NCI-H146 (cell line): ENCODE measurements at regions not wholly inside any gene's neighbourhood (a gene's known extent, or its start where the extent isn't known, plus 50 kb on each side); places are given as distances from the start of the nearest gene placed in this dataset.

Experiments used
- DNase-seq: peaks from one replicate; lab custom pipeline; 2025; lab: John Stamatoyannopoulos, UW

DNA sequence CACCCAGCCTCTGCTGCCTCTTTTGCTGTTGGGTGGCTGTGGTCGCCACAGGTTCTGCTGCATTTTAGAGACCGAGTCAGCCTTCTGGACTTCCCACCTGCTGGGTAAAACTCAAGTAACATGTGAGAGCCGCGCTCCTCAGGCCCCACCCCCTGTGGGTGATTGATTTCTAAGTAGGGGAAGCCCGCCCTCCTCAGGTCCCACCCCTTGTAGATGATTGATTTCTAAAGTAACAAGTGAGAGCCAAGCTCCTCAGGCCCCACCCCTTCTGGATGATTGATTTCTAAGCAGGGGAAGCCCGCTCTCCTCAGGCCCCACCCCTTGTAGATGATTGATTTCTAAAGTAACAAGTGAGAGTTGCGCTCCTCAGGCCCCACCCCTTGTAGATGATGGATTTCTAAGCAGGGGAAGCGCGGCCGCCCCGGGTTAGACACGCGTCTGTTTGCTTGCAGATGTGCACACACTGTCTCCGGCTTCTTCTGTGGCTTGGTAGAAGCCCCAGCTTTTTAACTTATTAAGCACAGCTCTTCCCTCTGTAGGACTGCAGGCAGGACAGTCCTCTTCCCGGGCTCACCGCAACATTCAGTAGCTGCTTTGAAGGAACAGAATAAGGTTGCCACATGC, 83.4 kb downstream of the FAM43A start:
- peak; percentile 98 for DNase-seq

DNA sequence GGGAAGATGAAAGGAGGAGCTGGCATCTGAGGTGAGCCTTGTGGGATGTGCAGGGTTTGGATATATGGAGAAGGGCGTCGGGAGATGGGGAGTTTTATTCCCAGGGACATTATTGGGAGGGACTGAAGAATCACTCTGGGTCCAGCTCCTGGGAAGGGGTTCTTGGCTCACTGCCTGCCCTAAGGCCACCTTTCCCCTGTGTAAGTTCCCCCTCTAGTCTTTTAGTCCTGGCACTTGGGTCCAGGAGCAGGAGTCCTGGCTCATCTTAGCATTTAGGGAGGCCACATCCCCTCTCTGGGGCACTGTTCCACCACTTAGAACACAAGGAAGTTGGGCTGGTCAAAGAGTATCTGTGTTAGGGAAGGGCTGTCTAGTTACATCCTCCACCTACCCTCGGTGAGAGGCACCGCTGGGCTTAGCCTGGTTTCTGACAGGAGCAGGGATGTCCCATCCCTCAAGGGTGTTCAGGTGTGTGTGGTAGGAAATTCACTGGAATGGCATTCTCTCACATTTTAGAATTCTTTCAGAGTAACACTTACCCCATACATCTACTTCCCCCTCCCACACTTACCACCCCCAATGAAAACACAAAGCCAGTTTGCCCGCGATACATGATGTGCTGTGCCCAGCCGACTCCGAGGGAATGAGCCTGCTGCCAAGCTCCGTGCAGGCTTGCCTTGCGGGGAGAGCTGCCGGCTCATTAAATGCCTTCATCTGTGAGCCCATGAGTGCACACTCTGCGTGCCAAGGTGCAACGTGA, 86.7 kb downstream of the FAM43A start:
- no peak for DNase-seq

DNA sequence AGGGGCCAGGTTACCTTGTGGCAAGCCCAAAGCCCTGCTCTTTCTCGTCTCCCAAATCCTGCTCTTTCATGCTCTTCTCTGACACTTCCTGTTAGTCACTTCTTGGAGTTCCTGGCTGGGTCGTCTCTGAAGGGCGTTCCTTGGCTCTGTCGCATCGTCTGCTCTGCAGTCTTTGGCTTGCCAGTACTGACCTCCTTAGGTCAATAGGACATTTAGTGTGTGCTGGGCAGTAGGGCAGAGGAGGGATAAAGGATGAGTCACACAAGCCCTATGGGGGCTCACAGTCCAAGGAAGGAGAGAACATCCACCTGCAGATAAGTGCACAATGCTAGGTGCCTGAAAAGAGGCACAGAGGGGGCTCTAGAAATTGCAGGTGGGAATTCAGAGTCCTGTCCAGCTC, 87.5 kb downstream of the FAM43A start:
- DNase-seq = no peak

DNA sequence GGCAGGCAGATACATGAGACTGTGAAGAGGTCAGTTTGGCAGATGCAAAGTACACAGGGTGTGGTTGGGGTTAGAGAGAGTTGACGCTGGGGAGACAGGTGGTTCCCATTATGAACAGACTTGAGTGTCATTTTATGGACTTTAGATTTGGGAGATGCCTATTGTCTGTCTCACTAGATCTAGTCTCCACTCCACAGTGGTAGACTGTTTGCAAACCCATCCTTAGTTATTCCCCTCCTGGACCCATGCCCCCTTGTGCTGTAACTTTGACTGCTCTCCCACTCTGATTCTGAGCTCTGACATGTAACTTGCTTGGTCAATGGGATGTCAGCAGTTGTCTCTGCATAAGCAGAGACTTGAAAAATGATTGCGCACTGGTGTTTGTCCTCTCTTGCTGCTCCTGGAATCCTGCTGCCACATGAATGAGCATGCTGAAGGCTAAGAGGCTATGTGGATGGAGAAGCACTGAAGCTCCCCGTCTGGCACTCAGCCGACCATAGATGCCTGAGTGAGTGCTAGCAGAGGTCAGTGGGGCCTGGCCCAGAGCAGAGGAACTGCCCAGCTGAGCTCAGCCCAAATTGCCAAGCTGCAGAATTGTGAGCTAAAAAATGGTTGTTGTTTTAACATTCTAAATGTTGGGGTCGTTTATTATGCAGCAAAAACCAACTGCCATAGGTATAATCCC, 88.2 kb downstream of the FAM43A start:
- no peak for DNase-seq

DNA sequence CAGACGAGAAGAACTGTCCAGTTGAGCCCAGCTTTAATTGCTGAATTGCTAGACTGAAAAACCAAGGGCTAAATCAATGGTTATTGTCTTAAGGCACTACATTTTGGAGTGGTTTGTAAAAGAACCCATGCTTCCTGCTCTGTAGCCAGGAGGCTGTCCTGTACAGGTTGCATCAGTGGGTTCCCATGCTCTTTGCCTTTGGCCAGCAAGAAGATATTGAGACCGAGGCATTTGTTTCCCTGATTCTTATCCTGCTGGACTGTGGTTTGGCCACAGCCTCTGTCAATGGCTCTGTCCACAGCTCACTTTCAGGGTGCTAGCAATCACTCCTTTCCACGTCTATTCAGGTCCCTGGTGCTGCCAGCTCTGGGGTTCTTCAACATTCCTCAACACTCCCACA, 89.6 kb downstream of the FAM43A start:
- no peak for DNase-seq

DNA sequence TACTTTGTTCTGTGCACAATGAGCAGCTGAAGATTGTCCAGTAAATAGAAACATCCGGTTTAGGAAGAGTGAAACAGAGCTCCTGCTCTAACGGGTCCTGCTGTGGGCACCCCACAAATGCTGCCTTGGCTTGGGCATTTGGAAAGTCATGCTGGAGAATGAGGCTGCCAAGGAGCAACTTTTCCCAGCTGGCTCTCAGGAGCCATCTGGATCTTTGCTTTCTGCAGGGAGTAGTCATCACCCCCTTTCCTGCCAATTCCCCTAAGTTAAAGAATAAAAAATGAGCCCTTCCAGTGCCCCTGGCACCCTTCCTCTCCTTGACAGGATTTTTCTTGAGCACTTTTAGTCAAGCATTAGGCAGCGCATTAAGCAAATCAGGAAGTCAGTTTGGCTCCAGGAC, 90.0 kb downstream of the FAM43A start:
- DNase-seq = no peak

DNA sequence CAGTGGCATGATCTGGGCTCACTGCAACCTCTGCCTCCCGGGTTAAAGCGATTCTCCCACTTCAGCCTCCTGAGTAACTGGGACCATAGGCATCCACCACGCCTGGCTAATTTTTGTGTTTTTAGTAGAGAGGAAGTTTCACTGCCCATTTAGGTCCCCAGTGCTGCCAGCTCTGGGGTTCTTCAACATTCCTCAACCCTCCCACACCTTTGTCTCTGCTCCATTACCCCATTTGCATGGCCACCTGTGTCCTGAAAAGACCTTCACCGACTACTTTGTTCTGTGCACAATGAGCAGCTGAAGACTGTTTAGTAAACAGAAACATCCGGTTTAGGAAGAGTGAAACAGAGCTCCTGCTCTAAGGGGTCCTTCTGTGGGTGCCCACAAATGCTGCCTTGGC, 92.0 kb downstream of the FAM43A start:
- DNase-seq = no peak

DNA sequence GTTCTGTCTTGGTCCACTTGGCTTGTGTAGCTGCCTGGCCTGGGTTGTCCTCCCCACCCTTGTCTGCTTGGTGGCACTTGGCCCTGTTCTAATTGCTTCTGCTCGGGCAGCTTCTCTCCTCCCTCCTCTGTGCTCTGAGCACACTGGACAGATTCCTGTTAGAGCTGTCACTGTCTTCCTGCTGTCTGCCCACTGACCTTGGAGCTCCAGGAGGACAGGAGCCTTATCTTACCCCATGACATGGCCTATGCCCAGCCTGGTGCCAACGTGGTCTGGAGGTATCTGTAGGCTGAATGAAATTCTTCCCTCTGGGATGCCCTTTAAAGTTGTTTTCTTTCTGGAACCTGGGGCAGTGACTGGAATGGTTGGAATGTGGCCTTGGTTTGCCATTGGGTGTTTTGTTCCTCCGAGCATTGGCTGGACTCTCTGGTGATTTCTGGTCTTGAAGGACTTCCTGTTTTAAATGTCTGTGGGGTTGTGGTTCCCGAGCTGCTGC, 94.1 kb downstream of the FAM43A start:
- no peak for DNase-seq

DNA sequence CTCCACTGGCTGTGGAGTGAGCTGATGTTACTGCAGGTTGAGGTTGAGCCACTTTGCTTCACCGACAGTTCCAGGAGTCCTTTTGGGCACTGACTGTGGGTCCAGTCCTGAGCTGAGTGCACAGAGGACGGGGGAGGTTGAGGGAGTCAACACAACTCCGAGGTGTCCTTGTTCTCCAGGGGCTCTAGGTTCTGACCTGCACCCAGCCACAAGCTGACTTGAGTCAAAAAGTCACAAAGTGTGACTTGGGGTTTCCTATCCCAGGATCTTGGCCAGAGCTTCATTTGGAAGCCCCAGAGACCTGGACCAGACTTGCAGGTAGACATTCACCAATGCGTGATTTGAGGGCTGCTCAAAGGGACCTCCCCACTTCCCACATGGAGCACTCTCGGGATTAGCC, 95.0 kb downstream of the FAM43A start:
- no peak for DNase-seq

DNA sequence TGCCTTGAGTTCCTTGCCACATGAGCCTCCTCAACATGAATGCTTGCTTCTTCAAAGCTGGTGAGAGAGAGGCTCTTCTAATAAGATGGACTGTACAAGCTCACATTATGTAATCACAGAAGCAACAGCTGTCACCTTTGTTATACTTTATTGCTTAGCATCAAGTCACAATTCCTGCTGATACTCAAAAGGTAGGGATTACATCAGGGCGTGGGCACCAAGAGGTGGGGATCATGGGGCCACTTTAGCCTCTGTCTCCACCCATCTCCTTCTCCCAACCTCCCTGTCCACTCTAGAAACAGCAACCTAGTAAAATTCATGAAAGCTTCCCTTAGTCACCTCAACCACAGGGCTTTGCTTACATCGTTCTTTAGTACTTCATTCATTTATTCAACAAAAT, 95.9 kb downstream of the FAM43A start:
- no peak for DNase-seq

DNA sequence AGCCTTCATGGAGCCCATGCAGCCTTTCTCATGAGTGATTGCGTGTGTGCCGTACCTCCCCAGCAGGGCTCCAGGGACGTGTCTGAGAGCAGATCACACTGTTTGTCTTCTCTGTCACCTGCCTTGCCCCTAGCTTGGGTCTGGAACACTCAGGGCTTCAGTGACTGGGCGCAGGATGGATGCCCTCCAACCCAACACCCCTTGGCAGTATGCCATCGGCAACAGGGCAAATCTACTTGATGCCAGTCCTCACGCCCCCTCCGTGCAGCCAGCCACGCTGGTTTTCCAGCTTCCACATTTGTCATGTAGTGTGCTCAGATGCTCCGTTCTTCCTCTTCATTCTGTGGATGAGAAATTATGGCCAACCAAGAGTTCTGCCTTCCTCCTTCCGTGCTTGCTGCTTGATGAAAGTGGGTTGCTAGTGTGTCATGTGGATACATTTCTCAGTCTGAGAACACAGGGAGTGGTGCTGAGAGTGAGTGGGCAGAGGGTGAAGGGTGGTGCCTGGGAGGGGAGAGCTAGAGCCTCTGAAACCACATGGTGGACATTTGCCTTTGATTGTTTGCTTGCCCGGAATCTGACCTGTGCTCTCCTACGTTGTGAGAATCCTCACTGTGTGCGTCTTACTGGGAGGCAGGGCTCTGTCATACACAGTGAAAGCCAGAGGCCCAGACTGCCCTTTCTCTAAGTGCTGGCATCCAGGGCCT, 97.2 kb downstream of the FAM43A start:
- peak; percentile 15 for DNase-seq

DNA sequence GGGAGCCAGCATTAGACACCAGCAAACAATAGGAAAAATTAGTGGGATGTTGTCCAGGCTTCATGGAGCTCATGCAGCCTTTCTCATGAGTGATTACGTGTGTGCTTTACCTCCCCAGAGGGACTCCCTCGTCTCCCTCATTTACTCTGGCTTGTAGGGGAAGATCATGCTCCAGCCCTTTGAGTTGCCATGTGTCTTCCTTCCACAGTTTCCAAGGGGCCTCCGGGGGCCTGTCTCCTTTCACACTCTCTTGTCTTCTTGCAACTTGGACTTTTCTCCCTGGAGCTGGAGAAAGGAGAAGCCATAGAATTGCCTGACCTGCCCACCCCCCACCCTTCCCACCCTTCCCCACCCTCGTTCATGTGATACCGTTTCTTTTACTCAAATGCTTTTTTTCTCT, 98.7 kb downstream of the FAM43A start:
- DNase-seq = no peak

DNA sequence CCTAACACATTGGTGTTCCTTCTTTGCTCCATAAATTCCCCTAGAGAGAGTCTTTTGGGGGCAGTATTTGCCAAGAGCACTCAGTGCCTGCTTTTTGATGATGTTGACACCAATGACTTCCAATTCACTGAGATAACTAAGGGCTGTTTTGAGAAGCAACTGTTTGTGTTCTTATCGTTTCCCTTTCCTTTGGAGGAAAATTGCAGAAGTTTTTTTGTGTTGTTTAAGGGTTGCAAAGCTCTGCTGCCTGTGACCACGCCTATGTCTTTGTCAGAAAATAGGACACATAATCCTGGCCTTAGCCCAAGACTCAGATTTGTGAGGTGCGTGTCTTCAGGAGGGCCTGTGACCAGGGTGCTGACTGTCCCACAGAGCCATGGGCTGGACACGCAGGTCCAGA, 99.6 kb downstream of the FAM43A start:
- no peak for DNase-seq

DNA sequence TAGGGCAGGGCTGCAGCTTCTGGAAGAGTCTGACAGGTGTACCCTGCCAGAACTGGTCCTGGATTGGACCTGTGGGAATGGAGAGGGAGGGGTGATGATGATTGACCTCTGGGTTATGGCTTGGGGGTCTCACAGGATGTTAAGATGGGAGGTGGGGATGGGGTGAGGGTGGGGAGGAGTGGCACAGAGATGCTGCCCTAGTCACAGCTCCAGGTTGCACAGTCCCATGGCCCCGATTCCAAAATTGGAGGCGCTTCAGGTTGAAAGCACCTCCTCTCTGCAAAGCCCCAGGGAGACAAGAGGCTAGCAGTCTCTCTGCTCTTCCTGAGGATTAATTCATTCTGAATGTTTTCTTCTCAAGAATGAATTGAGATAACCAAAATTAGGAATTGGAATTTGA, 101.4 kb downstream of the FAM43A start:
- DNase-seq = no peak

DNA sequence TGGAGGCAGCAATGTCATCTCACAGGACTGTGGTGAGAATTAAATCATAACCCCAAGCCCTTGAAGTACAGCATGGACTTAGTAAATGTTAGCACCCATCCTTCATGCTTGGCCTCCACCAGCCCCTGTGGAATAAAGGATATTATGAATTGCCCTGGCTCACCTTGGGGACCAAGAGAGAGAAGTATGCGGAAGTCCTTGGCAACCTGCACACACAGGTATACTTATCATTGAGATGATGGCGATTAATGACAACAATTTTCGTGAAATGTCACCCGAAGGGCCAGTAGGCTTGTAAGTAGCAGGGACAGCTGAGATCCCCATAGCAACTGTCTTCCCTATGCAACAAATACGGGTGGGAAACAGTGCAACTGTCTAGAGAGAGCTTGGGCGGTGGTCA, 102.0 kb downstream of the FAM43A start:
- no peak for DNase-seq

DNA sequence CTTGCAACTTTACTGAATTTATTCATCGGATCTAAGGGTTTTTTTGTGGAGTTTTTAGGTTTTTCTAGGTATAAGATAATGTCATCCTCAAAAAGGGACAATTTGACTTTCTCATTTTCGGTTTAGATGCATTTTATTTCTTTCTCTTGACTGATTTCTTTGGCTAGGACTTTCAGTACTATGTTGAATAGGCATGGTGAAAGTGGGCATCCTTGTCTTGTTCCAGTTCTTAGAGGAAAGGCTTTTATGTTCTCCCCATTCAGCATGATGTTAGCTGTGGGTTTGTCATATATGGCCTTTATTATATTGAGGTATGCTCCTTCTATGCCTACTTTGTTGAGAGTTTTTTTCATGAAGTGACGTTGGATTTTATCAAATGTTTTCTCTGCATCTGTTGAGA, 106.7 kb downstream of the FAM43A start:
- no peak for DNase-seq

DNA sequence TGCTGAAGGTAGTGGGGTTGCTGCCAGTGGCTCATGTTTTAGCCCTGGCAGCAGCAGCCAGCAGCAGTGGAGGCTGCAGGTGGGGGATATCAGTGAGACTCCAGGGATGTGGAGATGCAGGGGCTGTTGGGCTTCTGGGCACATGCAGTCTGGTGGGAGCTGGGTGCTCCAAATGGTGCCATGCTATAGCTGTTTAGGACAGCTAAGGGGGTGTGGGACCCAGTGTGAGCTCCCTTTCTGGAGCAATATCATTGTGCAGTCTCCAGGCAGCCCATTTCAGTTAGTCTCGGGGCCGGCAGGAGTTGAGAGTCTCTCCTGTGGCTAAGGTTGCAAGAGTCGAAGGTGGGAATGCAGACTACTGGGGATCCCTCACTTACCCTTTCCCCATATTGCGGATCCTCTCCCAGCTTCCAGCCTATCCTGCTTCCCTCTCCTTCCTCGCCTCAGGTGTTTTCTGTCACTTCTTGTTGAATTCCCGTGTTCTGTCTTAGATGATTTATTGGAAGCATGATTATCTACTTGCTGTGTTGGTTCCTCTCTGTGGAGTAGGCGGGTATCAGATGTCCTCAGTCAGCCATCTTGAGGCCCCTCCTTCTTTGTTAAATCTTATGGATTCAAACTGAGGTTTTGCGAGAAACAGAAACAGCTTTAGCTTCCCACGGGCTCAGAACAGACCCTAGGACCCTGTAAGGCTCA, 112.0 kb downstream of the FAM43A start:
- no peak for DNase-seq

DNA sequence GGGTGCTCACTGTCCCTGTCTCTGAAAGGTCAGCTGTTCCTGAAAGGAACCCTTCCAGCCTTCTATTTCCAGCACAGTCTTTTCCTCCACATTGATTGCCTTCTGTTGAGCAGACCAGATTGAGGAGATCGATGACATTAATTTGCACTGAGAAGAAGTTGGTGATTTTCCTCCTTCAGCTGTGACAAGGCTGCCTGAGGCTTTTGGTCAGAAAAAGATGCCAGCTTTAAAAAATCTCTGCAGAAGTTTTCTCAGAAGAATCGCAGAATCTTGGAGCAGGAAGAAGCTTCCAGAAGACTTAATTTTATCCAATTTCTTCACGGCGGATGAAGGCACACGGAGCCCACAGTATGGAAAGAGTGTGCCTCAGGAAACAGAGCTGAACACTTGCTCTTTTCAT, 112.8 kb downstream of the FAM43A start:
- no peak for DNase-seq

DNA sequence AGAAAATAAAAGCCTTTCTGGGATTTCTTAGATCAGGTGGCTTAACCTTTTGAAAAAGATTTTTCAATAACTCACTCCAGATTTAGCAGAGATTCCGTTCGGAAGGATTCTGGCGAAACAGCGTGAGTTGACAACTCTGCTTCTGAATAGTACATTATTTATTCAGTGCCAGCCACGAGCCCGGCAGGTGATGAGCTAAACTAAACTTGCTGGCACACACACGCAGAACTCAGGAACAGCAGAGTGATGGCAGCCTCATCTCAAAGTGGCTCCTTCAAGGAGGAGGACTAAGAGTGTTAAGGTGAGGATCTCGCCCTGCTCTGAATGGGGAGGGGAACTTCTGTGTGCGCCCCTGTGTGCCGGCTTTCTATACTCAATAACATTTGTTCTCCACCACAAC, 114.3 kb downstream of the FAM43A start:
- DNase-seq = no peak

DNA sequence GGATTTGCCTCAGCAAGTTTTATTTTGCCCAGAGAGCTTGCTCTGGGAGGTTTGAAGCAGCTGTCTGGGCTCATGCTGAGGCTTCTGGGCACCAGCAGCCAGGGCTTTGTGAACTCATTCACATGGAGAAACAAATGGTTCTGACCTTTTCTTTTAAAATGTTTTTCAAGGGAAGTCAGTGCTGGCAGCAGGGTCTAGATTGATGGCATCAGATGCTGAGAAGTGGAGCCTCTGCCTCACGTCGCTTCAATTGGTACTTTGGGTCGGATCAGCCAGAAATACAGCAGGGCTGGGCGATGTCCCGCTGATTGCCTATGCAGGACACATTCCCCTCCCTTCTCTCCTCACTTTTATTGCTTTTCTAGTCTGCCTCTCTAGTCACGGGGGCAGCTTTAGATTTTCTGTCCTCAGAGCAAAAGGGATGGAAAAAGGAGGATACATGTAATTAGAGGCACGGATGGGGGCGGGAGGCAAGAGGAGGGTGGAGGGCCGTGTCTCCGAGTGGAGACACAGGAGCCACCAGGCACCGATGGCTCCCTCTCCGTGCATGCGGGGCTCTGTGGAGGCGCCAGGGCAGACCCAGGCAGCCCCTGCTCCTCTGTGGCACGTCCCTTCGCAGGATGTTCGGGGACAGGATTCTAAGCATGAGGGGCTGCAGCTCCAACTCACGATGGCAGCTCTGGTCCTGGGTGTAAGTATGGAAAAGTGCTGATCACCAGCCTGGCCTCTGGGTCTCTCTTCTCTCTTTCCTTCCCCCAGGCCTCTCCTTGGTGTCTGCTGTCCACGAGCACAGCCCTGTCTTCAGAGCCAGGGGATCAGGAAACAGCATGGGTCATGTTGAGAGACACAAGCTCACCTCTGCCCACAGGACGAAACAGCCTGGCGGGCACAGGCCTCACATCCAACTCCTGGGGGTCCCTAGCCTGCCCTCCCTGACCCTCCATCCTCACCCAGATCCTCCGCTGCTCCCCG, 116.1 kb downstream of the FAM43A start:
- no peak for DNase-seq

DNA sequence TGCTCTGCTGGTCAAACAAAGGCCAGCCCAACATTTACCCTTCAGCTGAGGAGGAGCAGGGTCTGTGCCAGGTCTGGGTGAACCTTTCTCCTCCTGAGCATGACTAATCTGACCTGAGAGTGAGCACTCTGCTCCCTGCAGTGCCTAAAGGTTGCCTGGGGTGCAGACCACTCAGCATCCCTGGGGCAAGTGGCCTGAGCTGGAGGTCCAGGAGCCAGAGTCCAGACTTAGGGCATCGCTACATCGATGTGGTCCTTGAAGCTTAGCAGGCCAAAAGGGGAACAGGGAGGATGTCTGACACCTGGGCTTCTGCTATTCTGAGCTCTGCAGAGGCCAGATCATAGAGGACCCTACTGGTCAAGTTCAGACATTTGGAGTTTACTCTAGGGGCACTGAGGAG, 119.1 kb downstream of the FAM43A start:
- DNase-seq = no peak
